ENCODE measurements at regions not wholly inside any gene's neighbourhood (a gene's known extent, or its start where the extent isn't known, plus 50 kb on each side); places are given as distances from the start of the nearest gene placed in this dataset.

GRCh38 chr5:2914981-2915484 lies 163.6 kb upstream of the IRX2 start:
- TF ChIP-seq, protein P1, sequence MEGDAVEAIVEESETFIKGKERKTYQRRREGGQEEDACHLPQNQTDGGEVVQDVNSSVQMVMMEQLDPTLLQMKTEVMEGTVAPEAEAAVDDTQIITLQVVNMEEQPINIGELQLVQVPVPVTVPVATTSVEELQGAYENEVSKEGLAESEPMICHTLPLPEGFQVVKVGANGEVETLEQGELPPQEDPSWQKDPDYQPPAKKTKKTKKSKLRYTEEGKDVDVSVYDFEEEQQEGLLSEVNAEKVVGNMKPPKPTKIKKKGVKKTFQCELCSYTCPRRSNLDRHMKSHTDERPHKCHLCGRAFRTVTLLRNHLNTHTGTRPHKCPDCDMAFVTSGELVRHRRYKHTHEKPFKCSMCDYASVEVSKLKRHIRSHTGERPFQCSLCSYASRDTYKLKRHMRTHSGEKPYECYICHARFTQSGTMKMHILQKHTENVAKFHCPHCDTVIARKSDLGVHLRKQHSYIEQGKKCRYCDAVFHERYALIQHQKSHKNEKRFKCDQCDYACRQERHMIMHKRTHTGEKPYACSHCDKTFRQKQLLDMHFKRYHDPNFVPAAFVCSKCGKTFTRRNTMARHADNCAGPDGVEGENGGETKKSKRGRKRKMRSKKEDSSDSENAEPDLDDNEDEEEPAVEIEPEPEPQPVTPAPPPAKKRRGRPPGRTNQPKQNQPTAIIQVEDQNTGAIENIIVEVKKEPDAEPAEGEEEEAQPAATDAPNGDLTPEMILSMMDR (conservative IDR thresholded peaks at IDR 0.05; ENCODE audit: low read depth in 2 of 2), result no peak
- TF ChIP-seq EZH2 (IDR thresholded peaks at IDR 0.05; ENCODE audit: low read depth, unreplicated experiment) (no peak), POLR2AphosphoS5 (IDR thresholded peaks at IDR 0.05; ENCODE audit: low read depth) (no peak), CREB1 (CRISPR knock-in tag; IDR thresholded peaks at IDR 0.05; ENCODE audit: low read depth) (no peak)
- TF ChIP-seq, protein P2, sequence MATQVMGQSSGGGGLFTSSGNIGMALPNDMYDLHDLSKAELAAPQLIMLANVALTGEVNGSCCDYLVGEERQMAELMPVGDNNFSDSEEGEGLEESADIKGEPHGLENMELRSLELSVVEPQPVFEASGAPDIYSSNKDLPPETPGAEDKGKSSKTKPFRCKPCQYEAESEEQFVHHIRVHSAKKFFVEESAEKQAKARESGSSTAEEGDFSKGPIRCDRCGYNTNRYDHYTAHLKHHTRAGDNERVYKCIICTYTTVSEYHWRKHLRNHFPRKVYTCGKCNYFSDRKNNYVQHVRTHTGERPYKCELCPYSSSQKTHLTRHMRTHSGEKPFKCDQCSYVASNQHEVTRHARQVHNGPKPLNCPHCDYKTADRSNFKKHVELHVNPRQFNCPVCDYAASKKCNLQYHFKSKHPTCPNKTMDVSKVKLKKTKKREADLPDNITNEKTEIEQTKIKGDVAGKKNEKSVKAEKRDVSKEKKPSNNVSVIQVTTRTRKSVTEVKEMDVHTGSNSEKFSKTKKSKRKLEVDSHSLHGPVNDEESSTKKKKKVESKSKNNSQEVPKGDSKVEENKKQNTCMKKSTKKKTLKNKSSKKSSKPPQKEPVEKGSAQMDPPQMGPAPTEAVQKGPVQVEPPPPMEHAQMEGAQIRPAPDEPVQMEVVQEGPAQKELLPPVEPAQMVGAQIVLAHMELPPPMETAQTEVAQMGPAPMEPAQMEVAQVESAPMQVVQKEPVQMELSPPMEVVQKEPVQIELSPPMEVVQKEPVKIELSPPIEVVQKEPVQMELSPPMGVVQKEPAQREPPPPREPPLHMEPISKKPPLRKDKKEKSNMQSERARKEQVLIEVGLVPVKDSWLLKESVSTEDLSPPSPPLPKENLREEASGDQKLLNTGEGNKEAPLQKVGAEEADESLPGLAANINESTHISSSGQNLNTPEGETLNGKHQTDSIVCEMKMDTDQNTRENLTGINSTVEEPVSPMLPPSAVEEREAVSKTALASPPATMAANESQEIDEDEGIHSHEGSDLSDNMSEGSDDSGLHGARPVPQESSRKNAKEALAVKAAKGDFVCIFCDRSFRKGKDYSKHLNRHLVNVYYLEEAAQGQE (IDR thresholded peaks at IDR 0.05; ENCODE audit: unreplicated experiment), result no peak
